ENCODE measurements at regions not wholly inside any gene's neighbourhood (a gene's known extent, or its start where the extent isn't known, plus 50 kb on each side); places are given as distances from the start of the nearest gene placed in this dataset.

GRCh38 chr7:25849500-25850184 lies 302.4 kb upstream of the NFE2L3 start:
- TF ChIP-seq POLR2AphosphoS5 (IDR thresholded peaks at IDR 0.05; ENCODE audit: low read depth, low read length) = no peak
- no peak for TF ChIP-seq EZH2 (IDR thresholded peaks at IDR 0.05)
- TF ChIP-seq CTCF (IDR thresholded peaks at IDR 0.05 in 2 of 3, conservative IDR thresholded peaks at IDR 0.05 in 1 of 3; ENCODE audit: borderline replicate concordance in 1 of 3, insufficient read depth in 1 of 3, low read depth in 2 of 3, low read length in 2 of 3) = no peak
- TF ChIP-seq SRF (IDR thresholded peaks at IDR 0.05; ENCODE audit: low read depth) = no peak
- no peak for TF ChIP-seq POLR2A (IDR thresholded peaks at IDR 0.05; ENCODE audit: borderline replicate concordance, extremely low read depth, insufficient read depth, insufficient read length)
- no peak for TF ChIP-seq REST (IDR thresholded peaks at IDR 0.05; ENCODE audit: low read depth)
- TF ChIP-seq YY1 (IDR thresholded peaks at IDR 0.05; ENCODE audit: extremely low read depth, insufficient replicate concordance, low read depth, low read length) = no peak

Measured in HCT116 (cell line).